ENCODE measurements at regions not wholly inside any gene's neighbourhood (a gene's known extent, or its start where the extent isn't known, plus 50 kb on each side); places are given as distances from the start of the nearest gene placed in this dataset.

GRCh38 chrX:98506907-98507306 lies 1623.2 kb downstream of the RPA4 start:
- no TSS peak for BruUV-seq (replicated peaks)
- TF ChIP-seq EZH2 (IDR thresholded peaks at IDR 0.05; ENCODE audit: borderline replicate concordance, low read depth, low read length, poor library complexity, severe bottlenecking): no peak
- no peak for TF ChIP-seq CTCF (conservative IDR thresholded peaks at IDR 0.05; ENCODE audit: low read depth, low read length)
- Histone ChIP-seq H3K4me1 (ENCODE audit: insufficient read depth, low read length, poor library complexity, severe bottlenecking) (no peaks in the 10 kb centered on the region), H3K9me3 (ENCODE audit: low read depth, low read length, poor library complexity, severe bottlenecking) (no peaks in the 10 kb centered on the region), H3K27me3 (replicated peaks; ENCODE audit: insufficient read depth, low read depth, low read length, poor library complexity) (no peaks in the 10 kb centered on the region), H3K4me3 (ENCODE audit: low read depth, low read length, poor library complexity, severe bottlenecking) (no peak overlapping the region), H3K27ac (ENCODE audit: low read depth, low read length, poor library complexity, severe bottlenecking) (no peak overlapping the region), H3K36me3 (ENCODE audit: insufficient read depth, low read length, poor library complexity, severe bottlenecking) (no peaks in the 10 kb centered on the region)
- POLR2A ChIA-PET (ENCODE audit: low non-redundant PET): no interaction called here
- CTCF ChIA-PET: no interaction called here
- no peak for DNase-seq (ENCODE audit: low spot score)
- intact Hi-C loops (cut with micrococcal nuclease; ENCODE audit: unreplicated experiment): no loop called here

GRCh38 chrX:98514032-98514431 lies 1630.3 kb downstream of the RPA4 start:
- Histone ChIP-seq H3K36me3 (ENCODE audit: insufficient read depth, low read length, poor library complexity, severe bottlenecking) (no peaks in the 10 kb centered on the region), H3K9me3 (ENCODE audit: low read depth, low read length, poor library complexity, severe bottlenecking) (no peaks in the 10 kb centered on the region), H3K27me3 (replicated peaks; ENCODE audit: insufficient read depth, low read depth, low read length, poor library complexity) (no peaks in the 10 kb centered on the region), H3K4me1 (ENCODE audit: insufficient read depth, low read length, poor library complexity, severe bottlenecking) (no peaks in the 10 kb centered on the region), H3K4me3 (ENCODE audit: low read depth, low read length, poor library complexity, severe bottlenecking) (no peak overlapping the region), H3K27ac (ENCODE audit: low read depth, low read length, poor library complexity, severe bottlenecking) (no peak overlapping the region)
- ChIA-PET CTCF (no interaction called here), POLR2A (ENCODE audit: low non-redundant PET) (no interaction called here)
- TF ChIP-seq CTCF (conservative IDR thresholded peaks at IDR 0.05; ENCODE audit: low read depth, low read length) (no peak), EZH2 (IDR thresholded peaks at IDR 0.05; ENCODE audit: borderline replicate concordance, low read depth, low read length, poor library complexity, severe bottlenecking) (no peak)
- no peak for DNase-seq (ENCODE audit: low spot score)
- no TSS peak for BruUV-seq (replicated peaks)
- intact Hi-C loops (cut with micrococcal nuclease; ENCODE audit: unreplicated experiment): no loop called here

GRCh38 chrX:98516120-98516519 lies 1632.4 kb downstream of the RPA4 start:
- no peaks in the 10 kb centered on the region for H3K9me3 ChIP-seq (ENCODE audit: low read depth, low read length, poor library complexity, severe bottlenecking)
- CTCF ChIA-PET: no interaction called here
- no peak overlapping the region for H3K27ac ChIP-seq (ENCODE audit: low read depth, low read length, poor library complexity, severe bottlenecking)
- no peak for DNase-seq (ENCODE audit: low spot score)
- no peaks in the 10 kb centered on the region for H3K27me3 ChIP-seq (replicated peaks; ENCODE audit: insufficient read depth, low read depth, low read length, poor library complexity)
- no peak overlapping the region for H3K4me3 ChIP-seq (ENCODE audit: low read depth, low read length, poor library complexity, severe bottlenecking)
- POLR2A ChIA-PET (ENCODE audit: low non-redundant PET): no interaction called here
- H3K36me3 ChIP-seq (ENCODE audit: insufficient read depth, low read length, poor library complexity, severe bottlenecking): no peaks in the 10 kb centered on the region
- BruUV-seq (replicated peaks): no TSS peak
- intact Hi-C loops (cut with micrococcal nuclease; ENCODE audit: unreplicated experiment): no loop called here
- no peak for TF ChIP-seq CTCF (conservative IDR thresholded peaks at IDR 0.05; ENCODE audit: low read depth, low read length)
- TF ChIP-seq EZH2 (IDR thresholded peaks at IDR 0.05; ENCODE audit: borderline replicate concordance, low read depth, low read length, poor library complexity, severe bottlenecking): no peak
- no peaks in the 10 kb centered on the region for H3K4me1 ChIP-seq (ENCODE audit: insufficient read depth, low read length, poor library complexity, severe bottlenecking)
